ENCODE measurements at regions not wholly inside any gene's neighbourhood (a gene's known extent, or its start where the extent isn't known, plus 50 kb on each side); places are given as distances from the start of the nearest gene placed in this dataset.

DNA sequence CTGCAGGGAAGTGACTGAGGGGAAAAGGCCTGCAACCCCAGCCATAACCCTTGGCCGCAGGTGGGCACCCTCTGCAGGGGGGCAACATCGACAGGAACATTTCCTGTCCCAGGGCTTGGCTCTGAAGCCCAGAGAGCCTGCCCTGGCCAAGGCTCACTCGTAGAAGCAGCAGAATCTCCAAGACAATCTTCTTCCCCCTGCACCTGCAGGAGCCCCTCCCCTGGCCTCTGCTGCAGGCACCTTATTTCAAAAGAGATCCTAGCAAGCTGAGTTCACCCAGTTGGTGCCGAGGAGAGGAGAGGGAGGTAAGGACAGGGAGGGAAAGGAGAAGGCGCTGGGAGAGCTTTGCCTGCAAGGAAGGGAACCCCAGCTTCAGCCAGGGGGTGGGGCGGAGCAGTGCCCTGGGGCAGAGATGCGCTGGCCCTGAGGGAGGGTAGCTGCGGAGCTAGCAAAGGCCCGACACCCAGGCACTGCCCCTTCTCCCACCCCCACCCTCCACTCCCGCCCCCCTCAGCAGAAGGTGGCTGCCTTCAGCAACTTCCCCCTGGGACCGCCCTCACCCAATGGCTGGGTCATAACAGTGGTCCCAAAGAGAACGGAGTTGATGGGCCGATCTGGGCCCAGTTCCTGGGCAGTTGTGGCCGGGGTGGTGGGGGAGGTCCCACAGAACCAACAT, 104.3 kb upstream of the TNRC6C start:
- DNase-seq, result no peak

DNA sequence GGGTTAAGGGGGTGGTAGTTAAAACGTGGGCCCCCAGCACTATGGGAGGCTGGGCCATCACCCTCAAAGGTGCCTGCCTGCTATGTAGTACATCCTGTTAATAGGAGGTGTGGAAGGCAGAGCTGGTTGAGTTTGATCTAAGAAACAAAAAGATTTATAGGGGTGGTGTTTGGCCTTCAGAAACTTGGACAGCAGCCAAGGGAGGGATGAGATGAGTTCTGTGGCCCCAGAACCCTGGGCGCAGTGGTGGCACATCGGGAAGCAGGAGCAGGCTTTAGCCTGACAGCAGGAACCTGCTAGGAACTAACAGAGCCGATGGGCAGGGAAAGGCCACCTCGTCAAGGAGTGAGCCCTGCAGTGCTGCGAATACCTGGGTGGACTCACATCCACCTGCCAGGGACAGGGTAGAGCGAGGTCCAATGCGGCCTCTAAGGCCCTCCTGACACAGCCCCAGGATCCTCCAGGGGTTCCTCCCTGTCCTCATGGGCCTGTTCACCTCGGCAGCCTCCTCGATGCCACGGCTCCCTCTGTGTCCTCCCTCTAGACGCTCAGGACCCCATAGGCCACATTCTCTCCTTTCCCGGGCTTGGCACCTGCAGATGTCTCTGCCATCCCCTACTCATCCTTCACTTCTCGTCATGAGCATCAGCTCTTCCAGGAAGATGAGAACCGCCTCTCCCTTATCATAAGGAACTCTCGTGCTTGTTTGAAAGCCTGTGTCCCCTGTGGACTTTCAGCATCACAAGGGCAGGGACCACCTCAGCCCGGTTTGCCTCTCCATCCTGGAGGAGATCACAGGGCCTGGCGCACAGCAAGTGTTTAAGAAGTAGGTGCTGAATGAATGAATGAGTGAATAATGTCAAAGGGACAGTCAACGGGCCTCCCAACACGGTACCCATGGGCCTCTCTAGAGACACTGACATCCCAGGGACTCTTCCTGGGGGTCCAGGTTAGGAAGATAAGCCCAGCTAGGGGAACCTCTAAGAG, 103.5 kb upstream of the TNRC6C start:
- DNase-seq, result no peak

DNA sequence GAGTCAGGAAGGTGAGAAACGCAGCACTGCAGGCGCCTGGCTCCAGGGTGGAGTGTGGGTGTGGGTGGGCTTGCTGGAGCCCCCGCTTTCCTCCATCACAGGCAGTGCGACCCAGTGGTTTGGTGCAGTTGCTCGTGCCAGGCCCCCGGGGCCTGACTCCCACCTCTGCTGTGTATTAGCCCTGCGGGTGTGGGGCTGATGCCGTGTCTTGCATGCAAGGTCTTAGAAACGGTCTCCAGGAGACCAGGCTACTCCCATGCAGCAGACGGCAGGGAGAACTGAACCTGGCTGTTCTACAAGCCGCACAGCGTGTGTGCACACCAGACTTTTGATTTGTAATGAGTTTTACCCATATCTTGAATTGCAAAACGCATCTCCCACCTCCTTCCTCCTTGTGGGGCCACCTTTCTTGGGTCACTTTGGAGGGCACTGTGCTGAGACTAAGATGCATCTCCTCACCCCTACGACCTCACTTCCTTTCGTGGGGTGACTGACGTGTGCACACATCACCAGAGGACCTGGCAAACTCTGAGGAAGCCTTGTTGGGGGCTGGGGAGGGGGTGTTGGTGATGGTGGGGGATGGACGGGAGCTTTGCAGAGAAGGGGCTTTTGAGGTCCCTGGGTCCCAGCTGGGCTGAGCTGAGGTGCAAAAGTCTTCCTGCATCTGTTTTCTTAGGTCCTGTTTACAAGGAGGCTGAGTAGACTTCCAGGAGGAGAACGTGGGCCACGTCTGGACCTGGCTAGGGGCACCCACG, 101.8 kb upstream of the TNRC6C start:
- no peak for DNase-seq

DNA sequence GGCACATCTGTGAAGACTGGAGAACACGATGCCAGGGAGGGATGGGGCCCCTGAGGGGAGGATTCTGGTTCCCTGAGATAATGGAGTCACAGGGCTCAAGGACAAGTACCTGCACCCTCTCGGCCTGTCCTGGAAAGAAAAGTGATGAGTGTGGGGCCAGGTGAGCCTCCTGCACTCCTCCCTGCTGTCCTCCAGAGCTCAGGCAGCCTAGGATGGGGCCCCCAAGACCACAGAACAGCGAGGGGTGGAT, 101.3 kb upstream of the TNRC6C start:
- DNase-seq, result no peak

DNA sequence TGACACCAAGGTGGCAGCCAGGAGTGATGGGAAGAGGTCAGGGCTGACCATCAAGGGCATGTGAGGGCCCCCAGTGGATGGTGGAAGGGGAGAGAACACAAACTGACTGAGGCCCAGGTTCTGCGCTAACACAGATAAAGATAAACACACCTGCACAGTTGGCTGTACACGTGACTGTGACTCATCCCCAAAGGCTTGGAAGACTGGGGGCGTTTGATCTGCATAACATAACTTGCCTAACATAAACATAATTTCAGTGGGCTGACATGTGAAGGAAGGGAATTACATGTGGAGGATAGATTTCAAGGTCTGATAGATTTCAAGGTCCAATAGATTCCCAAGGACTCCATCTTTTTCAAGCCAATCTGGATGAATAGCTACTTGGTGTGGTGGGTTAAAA, 100.9 kb upstream of the TNRC6C start:
- DNase-seq, result no peak

DNA sequence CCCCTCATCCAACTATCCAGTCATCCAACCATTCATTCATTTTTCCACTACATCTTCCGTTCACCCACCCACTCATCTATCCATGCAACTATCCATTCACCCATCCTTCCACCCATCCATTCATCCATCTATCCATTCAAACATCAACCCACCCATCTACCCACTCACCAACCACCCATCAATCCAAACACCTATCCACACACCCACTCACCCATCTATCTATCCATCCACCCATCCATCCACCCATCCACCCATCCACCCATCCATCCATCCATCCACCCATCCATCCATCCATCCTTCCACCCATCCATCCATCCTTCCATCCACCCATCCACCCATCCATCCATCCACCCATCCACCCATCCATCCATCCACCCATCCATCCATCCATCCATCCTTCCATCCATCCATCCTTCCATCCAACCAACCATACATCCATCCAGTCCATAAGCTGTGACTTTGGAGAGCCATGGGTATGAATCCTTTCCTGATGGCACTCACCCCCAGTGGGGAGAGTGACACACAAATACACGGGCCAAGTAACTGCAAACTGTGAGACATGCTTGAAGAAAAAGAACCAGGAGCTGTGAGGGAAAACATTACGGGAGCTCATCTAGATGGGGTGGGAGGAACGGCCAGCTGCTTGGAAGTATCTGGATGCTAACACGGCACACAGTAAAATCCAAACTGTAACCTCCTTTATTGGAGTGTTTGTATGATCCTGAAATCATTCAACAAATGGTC, 100.0 kb upstream of the TNRC6C start:
- no peak for DNase-seq

DNA sequence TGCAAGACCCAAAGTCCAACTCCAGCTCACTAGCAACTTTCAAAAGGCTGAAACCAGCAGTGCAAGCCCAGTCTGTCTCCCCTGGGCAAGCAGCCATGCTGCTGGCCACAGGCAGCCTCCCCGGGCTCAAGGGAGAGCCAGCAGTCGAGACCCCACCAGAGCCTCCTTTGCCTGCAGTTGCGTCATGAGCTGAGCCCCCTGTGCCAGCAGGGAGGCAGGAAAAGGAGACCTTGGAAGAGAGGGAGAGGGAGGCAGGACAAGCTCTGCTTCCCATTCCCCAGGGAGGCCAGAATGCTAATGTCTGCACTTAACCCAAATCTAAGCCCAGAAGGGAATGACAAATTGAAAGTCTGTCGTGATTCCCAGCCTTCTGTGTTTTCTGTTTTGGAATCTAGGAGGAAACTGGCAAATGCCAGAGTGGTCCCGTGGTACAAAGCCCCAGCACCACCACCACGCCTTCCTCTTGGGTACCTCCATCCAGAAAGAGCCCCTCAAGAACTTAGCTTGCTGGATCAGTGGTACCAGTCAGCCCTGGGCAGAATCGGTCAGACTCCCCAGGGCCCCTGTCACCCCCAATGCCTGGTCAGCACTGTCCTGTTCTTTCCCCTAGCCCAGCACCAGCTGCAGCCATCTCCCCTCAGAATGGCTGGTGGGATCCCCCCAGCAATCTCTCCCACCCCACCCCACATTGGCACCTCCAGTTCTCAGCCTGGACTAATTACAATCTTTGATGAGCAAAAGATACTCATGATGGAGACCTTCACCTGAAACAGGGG, 99.3 kb upstream of the TNRC6C start:
- no peak for DNase-seq

DNA sequence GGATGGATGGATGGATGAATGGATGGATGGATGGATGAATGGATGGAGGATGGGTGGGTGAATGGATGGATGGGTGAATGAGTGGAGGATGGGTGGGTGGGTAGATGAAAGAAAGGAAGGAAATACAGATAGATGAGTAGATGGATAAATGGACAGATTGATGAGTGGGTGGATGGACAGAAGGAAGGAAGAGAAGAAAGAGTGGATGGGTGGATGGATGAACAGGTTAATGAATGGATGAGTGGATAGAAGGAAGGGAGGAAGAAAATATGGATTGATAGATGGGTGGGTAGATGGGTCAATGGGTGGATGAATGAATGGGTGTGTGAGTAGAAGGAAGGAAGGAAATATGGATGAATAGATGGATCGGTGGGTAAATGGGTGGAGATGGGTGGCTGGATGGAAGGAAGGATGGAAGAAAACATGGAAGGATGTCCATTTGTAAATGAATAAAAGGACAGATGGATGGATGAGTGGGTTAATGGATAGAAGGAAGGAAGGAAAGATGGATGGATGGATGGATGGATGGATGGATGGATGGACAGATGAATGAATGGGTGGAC, 97.3 kb upstream of the TNRC6C start:
- no peak for DNase-seq

DNA sequence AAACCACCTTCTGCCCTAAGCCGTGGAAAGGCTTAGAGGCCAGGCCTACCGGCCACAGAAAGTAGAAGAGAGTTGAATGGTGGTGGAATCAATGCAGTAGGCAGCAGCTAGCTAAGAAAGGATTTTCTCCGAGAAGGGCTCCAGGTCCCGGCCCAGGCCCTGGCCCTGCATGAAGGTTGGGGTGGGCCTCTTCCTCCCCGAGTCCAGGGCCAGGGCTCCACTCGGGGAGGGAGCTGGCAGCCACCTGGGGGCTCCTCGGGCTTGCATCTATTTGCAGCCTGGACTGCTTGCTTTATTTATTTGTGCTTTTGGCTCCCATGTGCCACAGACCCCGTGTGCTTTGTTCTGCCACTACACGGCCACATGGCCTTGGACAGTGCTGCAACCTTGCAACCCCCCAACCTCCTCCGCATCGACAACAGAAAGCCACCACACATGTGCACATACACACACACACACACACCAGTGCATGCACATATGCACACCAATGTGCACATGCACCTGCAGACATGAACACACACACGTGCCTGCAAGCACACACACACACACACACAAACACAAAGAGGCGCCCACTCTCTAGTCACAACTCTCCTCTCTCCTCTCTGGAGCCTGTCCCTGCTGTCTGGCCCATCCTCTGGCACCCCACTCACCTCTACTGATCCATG, 96.4 kb upstream of the TNRC6C start:
- no peak for DNase-seq

DNA sequence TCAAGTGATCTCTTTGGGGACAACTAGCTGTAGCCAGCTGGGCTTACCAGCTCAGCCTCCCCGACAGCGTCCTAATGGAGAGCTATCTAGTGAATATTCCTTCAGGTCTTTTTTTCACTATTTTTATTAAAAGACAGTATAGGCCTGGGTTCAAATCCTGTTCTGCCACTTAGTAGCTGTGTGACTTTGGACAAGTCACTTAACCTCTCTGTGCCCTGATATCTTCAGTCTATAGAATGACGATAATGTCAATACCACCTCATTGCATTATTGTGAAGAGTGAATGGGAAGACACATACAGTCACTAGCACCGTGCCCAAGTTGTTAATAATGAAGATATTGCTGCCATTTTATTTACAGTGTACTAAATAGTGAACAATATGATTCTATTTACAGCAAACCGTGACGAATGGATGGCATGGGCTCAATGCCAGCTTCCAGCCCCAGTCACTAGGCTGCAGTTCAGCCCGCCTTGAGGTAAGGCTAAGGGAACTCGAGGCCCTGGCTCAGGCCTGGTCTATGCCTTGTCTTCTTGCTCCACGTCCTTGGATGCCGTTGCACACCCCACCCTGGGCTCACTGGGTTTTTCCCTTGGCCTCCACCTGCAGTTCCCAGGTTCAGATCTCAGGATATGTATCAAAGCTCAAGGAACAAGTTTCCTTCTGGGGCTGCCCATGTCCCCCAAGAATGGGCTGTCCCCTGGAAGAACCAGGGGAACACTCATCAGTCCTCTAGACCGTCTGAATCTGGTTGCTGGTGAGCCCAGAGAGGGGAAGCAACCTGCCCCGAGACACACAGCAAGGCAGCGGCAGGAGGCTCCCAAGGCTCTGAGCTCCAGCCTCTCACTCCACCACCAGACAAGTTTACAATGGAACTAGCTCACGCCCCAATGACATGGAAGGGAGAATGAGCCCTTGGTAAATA, 95.4 kb upstream of the TNRC6C start:
- no peak for DNase-seq

DNA sequence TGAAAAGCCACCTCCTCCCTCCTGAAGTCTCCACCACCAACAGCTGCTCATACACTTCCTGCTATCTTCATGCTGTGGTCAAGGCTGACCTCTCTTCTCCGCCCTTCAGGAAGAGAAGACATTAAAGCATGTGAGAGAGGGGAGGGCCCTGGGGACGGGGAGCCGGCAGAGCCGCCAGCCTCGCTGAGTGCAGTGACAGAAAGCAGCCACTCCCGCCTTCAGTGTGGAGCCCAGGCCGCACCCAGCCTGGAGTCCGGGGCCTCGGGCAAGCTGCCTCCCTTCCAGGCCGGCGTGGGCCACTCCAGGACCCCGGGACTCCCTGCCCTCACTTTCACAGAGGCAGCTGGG, 94.7 kb upstream of the TNRC6C start:
- DNase-seq, result no peak

DNA sequence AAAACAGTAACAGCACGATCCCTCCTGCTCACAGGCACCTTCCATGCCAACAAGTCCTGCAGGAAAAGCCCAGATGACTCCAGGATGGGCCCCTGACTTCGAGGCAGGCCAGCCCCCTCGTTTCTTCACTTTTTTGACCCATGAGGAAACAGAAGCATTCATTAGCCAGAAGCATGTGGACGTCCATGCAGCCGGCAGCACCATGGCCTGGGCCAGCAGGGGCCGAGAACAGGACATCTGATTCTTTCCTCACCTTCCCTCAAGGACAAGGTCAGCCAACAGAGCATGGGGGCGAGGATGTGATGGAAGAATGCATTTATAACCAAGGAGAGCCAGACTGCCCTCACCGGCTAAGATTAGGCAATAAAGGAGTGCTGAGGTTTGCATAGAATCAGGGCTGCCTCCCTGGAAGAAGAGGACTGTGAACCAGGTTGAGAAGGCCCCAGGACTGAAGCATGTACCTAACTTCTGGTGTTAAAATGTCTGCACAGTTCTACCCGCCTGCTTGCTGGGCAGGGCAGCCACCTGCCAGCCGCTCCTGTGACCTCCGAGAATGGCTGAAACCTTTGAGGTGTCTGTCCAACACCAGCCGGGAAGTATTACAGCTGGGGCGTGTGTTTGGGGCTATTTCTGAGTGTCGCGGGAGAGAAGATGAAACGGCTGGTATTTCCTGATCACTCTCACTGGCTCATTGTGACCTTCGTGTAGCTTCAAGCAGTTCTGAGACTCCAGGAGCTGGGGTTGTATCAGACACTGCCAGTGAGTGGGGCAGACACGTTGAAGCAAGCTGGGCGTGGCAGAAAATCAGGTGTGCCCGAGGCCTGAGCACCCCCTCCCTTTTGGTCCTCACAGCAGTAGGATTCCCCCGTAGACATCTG, 94.0 kb upstream of the TNRC6C start:
- DNase-seq, result no peak

DNA sequence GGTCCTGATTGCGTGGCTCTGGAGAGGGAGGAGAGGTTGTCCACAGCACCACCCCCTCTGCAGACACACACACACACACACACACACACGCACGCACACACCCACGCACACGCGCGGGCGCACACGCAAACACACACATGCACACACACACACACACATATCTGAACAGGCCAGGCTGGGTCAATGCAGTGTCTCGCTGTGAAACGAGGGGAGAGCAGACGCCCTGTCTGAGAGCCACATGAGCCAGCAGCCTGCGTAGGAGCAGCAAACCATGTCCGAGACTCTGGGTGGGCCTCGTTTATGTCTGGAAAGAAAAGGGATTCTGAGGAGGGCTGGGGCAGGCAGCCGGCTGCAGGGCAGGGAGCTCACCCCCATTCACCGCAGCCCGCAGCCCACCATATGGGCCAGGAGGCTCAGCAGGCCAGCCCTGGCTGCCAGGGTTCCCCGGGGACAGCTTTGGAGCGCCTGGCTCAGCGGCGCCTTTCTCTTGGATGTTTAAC, 93.3 kb upstream of the TNRC6C start:
- no peak for DNase-seq

DNA sequence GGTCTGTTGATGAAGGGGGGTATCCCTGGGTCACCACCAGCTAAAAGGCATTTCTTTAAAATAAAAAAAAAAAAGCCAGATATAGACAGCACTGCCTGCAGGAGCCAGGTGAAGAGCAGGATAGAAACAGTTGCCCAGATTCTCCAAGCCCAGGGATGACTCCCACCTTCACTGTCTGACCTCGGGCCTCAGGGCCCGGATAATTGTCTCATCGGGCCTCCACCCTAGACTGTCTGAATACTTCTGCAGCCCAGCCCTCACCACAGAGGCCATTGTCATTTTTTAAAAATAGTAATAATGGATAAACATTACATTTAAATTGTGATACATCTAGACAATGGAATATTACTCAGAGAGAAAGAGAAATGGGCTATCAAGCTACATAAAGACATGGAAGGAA, 92.8 kb upstream of the TNRC6C start:
- no peak for DNase-seq

DNA sequence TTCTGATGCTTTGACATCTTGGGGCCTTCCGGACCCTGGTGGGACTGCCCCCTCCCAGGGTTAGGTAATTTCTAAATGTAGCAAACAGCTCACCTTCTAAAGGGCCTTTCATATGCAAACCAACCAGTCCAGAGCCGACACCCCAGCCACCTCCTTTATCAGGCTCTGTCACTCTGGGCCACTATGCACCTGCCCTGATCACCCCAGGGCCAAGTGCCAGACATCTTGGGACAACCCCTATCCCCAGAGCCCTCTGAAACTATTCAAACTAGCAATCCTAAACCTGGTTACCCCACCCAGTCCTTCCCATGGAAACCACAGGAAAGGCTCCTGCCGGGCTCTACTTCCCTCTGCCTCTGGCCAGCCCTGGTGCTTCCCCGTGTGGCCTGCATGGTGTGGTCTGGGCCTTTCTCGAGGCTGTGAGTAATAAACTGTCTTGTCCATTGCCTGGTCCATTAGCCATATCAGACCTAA, 91.2 kb upstream of the TNRC6C start:
- no peak for DNase-seq

DNA sequence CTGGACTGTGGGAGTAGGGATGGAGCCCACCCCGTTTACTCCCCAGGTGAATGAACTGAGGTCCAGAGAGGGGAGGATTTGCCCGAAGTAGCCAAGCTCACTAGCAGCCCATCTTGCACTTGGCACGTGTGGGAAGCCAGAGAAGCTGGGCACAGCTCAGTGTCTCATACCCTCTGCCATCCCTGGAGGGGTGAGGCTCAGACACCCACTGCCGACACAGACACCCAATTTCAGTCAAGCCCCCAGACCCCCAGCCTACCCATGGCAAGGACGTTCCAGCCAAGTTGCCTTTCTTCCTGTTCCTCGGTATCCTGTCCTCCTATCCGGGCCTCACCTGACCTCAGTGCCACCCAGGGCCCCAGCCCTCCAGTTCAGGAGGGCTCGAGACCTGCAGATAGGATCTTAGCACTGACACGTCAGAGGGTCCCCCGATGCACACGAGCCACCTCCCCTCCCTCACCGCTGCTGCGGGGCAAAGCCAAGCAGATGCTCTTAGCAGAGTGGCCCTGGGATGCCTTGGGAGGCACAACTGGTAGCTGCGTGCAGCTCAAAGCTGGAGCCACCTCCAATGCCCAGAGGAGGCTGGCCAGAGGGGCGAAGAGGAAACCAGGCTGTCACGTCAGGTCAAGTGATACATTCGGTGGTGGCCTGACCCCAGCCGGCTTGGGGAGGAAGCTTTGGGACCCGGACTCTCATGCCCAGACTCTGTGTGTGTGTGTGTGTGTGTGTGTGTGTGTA, 90.4 kb upstream of the TNRC6C start:
- no peak for DNase-seq

DNA sequence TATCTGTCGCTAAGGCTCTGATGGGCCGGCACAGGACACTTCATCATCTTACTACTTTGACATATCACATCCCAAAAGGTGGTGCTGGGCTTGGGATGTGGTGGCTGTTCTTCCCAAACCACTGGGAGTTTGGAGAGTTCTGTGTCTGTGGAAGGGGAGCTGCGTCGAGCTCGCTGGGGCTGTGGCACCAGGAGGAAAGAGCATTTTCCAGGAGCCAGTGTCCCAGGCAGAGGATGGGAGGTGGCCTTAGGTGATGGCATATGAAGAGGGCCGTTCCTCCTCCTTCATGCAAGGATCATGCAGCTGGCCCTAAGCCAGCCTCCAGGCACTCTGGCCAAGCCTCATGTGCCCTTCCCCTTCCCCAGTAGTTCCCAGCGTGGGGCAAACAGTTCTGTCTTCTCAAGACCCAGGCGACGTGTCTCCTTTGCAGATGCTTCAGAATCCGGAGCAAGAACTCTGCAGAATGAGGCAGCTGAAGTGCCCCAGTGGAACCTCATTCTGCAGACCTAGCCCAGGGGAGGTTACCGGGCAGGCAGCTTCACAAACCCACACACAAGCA, 89.4 kb upstream of the TNRC6C start:
- no peak for DNase-seq

DNA sequence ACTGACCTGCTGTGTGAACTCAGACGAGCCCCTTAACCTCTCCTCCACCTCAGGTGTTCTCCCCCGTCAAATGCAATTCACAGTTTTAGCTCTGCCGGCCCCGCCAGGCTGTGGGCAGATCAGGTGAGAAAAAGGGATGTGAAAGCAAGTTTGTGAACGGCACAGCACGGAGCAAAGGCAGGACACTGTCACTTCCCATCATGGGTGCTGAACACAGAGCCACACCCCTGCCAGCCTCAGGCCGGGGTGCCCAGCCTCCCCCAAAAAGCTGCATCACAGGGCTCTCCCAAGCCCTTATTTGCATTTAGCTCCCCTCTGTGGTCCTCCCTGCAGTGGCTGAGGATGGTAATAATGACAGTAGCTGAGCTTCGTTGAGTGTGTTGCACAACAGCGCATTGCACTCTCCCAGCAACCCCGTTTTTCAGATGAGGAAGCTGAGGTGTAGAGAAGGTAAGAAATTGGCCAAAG, 88.8 kb upstream of the TNRC6C start:
- DNase-seq, result no peak

All from SW 1271 (cell line).